Fibroblast of skin of scalp (primary cell): ENCODE measurements at regions not wholly inside any gene's neighbourhood (a gene's known extent, or its start where the extent isn't known, plus 50 kb on each side); places are given as distances from the start of the nearest gene placed in this dataset.
A peak's percentile ranks its signal among the peaks of the same experiment; 100 is the strongest.

Source experiments
- DNase-seq: peaks from one replicate; pipeline ENCODE4 v3.0.0-alpha.2; 2013

DNA sequence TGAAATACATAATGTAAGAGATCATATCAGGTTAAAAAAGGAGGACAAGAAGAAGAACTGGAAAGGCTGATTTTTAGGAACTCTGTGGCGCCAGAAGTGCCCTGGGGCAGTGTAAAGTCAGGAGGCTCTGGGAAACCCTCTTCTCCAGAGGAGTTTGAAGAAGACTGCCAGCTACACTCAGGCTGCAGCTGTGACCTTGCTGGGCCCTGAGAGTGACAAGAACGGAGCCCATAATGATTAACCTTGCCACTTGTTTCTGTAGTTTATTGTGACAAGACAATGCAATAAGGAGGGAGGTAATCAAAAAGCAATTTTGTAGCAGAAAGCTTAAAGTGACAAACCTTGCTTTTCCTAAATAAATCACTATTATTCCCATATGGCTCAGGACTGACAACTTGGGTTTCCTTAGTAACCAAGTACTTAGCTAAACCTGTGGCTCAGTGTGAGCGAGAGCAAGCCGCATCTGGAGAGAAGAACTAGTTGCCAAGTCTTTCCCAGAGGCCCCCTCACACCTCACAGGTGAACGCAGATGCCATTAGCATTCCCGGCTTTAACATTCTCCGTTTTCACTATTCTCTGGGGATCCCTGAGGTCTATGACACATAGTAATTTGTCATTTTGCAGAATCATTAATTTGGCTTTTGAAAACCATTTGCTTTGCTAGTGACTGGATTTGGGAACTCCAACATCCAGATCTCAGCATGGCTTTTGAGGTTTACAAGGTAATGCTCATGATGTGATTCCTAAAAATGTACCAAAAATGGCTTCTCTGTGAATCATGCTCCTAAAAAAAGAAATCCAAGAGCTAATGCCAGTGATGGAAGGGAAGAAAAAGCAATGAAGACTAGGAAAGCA is 115.9 kb downstream of the OMA1 start:
- peak; percentile 47 for DNase-seq

DNA sequence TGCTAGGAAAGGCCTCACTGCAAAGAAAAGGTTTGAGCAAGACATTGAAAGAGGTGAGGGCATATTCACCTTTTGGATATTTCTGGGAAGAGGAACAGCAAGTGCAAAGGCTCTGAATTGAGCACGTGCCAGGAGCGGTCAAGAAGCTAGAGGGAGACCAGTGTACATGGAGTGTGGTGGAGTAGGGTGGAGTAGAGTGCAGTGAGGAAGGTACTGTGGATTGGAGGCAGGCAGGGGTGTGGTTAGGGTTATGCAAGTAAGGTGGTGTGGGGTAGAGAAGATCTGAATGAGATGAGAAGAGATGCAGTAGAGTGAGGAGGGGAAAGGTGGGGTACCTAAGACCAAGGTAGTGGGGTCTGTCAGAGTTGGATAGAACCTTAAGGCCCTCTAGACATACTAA is 119.6 kb downstream of the OMA1 start:
- no peak for DNase-seq

DNA sequence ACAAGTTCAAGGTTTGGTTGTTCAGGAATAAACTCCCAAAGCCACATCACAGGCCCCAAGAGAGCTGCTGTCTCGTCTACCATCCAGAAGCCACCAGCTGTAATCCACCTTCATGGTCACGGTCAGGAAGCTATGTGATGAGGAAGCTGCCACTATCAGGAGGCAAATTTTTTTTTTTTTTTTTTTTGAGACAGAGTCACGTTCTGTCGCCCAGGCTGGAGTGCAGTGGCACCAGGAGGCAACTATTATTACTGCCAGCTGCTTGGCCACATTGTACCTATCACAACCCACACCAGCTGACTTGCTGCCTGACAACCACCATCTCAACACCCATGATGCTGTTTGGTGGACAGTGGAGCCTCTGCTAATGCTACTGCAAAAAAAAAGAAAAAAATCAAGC is 124.1 kb downstream of the OMA1 start:
- DNase-seq, result no peak

DNA sequence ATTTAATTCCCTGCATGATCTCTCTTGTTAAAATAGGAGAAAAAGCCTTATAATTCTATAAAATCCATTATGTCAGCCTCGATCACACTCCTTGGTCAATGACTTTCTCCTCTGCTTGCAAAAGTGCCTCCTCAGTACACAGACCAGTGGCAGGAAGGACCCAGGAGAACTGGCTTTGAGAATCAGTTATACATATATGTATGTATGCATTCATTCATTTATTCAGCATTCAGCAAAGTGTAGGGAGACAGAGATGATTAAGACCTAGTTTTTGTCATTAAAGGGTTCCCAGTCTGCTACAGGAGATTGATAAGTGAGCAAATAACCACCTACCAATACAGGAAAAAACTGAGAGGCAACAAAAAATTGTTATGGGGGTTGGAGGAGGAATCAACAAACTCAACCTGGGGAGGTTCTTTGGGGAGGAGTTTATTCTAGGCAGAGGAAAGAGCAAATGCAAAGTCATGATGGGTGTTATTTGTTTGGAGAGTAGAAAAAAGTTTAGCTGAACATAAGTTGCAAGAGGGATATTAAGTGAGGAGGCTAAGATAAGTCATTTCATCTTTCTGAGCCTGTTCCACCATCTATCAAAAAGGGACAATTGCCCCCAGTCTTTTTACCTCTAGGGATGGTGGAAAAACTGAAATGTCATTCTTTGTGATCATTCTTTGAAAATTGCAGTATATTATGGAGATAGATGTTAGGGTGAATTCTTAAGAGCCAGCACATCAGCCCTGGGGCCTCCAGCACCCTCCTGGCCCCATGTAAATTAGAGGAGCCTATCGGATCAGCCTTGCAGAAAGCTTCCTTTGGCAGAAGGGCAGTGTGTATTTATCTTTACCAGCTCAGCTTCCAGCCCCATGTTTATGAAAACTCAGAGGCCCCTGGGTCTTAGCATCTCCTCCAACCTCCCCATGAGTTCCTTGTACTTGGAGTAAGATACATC is 128.0 kb downstream of the OMA1 start:
- no peak for DNase-seq

DNA sequence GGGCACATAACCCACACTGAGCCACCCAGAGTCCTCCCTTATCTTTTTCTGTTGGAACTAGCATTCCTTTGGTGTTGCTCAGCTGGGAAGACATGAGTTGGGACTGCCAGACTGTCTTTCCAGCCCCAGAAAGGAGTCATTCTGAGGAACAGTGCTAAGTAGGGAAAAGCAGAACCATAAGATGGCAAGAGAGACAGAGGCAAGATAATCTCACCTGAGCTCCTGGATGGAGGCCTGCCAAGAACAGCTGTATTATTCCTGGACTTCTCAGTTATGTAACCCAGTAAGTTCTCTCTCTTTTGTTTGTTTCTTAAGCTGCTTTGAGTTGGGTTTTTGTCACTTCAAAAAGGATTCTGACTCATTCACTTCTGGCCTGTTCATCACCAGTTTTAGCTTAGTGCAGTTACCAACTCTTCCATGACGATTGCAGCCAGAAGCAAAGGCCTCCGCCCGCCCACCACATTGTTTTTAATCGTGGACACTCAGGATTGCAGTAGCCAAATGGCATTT is 134.4 kb downstream of the OMA1 start:
- DNase-seq, result peak; percentile 60

DNA sequence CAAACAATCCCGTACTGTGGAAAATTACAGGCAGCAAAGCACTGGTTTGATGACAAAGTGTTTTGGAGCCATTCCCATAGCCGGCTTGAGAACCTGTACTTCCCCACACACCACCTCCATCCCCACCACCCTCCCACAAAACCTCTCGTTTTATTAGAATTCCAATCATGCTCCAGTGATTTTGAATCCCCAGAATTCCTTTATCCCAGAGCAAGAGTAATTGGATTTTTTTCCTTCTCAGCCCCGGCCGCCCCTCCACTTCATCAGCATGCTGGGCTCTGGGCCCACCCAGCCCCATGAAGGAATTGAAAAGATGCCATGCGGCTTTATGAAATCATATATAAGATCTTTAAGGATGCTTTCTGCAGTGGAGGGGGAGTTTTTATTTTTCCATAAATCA is 136.6 kb downstream of the OMA1 start:
- DNase-seq, result peak; percentile 65

DNA sequence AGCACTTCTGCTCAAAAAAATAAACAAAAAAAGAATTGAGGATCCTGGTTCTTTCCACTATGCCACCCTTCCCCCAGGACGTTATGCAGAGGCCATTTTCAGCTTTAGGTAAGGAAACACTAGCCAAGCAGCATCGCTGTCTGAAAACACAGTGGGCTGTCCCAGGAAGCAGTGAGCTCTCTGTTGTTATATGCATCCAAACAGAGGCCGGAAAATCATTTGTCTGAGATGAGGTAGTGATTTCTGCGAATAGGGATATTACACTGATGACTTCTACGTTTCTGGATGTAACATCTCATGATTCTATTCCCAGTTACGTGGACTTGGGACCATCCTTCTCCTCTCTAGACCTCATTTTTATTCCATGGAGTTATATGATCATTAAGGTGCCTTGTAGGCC is 137.2 kb downstream of the OMA1 start:
- DNase-seq, result no peak

DNA sequence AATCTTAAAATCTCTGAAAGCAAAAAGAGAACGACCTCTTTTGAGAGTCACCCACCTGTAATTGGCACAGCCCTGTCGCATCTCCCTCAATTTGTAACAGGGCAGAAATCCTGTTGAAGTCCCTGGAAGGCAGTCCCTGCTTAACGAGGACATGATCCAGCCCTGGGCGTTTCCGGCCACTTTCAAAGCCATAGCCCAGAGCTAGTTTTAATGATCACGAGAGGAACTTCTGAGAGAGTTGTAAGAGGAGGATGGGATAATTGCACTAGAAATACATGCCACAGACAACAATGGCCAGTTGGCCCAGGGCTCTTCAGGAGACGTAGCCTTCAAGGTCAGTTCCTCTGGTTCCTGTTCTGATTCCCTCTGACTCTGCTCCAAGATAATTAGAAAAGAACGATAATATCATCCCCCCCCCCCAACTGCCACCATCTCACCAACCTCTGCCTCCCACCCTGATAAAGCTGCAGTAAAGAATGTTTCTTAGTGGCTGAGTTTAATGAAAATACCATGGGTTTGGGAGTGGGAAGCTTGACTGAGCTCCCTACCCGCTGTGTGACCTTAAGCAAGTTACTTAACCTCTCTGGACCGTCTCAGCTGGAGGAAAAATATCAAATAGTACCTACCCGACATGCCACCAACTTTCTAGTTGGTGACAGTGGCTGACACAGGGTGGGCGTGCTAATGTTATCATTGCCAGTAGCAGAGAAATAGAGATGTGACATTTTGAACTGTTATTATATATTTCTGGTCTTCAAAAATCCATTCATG is 140.0 kb downstream of the OMA1 start:
- DNase-seq, result no peak

DNA sequence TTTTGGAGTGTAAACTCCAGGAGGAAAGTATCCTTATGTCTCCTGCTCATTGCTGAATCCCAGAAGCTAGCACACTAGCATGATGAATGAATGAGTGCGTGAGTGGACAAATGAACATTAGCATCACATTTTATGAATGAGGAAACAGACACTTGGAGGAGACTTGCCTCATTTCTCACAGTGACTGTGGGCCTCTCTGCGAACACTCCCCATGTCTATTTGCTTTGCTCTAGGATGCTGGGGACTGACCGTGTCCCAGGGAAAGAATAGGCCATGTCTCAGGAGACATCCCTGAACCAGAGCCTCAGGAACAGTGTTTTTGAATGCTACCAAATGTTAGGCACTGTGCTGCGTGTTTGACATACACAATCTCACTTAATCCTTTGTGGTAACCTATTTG is 140.9 kb downstream of the OMA1 start:
- DNase-seq, result no peak

DNA sequence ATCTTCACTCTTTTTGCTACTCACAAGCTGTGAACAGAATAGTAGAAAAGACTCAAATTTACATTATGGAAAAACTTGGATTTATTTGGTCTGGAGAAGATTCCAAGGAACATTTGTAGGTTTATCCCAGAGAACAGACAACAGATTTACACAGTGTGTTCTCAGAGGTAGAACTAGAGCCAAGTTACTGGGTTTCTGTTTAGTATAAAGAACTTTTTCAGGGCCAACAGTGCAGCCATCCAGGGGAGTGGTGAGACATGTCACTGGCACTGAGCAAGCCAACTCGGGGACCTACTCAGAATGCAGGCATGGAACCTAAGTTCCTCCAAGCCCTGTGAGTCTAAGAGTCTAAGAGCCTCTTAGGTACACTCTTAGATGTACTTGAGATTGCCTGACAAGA is 142.6 kb downstream of the OMA1 start:
- DNase-seq, result no peak

DNA sequence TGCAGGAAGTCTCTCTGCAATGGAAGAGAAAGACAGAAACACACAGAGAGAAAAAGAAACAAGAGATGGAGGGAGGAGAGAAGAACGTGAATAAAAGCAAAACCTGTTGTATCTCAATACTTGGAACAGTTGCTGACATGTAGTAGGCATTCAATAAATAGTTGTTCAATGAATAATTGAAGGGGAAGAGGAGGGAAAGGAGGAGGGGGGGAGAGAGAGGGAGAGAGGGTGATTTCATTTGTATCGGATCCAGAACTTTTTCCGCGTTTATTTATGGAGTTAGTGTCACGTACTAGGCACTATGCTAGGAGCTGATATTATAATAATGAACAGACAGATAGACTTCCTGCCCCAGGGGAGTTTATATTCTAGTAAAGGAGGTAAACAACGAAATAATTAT is 144.1 kb downstream of the OMA1 start:
- peak; percentile 60 for DNase-seq

DNA sequence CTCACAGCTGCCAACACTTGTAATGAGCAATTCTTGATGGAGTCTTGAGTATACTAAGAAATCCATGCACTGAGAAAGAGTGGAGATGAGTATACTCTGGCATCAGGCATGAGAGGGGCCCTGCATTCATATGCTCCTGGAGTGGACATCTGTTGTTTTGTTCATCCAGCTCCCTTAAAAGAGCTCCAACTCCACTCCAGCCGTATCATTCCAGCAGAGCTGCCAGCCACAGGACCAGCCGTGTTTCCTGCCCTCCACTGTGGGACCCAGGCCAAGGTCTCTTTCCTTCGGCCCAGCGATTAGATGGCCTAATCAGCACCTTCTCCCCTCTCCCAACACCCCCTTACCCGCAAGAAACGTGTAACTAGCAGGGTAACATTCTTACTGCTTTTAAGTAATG is 144.5 kb downstream of the OMA1 start:
- no peak for DNase-seq

DNA sequence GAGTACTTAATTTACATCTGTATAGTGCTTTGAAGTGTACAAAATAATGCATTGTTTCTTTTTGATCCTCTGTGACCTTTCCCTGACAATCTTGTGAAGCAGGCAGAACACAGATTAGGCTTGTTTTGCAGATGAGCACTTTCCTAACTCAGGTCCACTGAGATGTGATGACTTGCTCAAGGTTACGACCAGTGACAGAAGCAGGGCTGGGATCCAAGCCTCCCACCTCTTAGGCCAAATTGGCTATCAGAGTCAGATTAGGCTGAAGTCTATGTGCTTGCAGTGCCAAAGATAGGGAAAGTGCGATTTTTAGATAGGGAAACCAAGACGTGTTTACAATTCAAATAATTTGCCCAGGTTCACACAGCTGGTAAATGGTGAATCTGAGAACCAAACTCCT is 147.3 kb downstream of the OMA1 start:
- DNase-seq, result no peak

DNA sequence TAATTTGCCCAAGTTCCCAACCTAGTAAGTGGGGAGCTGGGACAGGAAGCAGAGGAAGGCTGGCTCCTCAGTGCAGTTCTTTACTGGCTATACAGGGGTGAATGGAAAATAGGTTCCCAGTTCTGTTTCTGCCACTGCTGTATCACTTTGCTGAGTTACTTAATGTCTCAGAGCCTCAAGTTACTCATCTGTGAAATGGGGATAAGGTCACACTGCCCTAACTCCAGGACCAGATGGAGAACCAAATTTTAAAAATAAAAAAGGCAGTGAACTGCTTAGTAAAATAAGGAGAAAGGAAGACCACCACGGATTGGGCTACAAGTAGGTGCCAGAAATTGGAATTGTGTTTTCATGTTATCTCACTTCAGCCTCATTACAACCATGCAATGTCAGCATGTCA is 147.8 kb downstream of the OMA1 start:
- no peak for DNase-seq

DNA sequence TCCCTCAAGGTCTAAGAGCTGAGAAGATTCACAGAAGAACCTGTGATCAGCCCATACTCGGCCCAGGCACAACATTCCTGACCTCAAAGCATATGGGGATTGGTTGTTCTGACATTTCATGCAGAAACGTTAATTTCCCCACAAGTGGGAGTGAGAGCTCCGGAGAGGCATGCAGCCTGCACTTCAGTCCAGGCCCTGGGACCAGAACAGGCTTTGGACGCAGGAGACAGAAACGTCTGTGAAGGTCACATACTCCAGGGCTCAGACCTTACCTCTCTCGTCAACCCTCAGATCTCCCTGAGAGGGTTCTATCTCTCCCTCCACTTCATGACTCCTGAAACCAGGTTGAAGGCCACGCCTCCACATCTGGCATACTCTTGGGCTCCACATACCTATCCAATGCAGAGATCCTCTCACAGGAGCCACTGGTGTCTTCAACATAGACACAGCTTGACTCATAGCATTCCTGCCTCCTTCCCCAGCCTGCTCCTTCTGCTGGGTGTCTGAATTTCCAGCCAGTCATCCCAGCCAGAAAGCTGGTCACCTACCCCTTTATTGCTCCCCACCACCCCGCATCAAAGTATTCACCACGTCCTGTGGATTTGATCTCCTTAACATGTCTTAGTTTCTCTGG is 149.2 kb downstream of the OMA1 start:
- DNase-seq, result peak; percentile 86

DNA sequence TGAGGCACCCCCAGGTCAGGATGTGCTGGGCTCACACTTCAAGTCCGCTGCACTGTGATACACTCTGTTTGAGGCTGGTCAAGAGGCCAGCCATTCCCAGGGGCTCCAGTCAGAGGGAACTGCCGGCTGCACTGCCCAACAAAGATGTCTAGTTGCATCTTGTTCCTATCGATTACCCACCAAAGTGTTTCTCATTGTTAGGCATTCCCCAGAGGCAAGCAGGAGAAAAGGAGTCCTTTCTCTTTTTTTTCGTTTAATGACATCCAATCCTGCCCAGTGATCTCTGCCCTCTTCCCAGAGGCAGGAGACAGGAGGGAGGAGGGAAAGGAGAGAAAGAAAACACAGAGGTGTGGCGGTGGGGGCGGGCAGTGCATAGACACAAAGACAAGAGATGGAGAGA is 150.4 kb downstream of the OMA1 start:
- no peak for DNase-seq

DNA sequence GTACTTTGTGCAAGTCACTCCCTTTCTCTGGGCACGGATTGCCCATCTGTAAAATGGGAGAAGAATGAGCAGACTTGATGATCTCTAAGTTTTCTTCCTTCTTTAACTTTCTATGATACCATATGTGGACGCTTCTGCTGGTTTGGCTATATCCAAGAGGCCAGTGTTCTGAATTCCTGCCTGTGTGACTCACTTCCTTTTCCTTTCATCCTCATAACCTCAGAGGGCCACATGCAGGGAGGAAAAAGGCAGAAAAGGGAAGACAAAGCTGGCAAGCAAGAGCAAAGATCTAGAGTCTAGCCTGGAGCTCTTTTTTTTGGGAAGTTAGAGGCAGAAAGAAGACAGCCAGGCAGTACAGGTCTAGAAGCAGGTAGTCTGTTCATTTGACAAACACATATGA is 151.2 kb downstream of the OMA1 start:
- peak; percentile 92 for DNase-seq

DNA sequence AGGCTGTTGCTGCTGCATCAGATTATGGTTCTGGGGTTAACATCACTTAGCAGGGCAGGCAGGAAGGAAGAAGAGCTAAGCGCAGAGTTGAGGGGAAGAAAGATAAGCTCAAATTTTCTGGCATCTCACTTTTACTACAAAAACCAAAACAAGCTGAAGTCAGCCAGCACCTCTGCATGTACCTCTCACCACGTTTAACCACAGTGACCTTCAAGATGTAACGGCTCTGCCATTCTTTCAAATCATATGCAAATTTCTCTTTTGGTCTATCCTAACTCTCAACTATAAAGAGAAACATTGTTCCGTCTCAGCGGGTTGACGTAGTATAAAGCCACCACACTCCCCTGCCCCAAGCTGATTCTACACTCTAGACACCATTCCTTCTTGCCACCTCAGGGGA is 154.4 kb downstream of the OMA1 start:
- no peak for DNase-seq

DNA sequence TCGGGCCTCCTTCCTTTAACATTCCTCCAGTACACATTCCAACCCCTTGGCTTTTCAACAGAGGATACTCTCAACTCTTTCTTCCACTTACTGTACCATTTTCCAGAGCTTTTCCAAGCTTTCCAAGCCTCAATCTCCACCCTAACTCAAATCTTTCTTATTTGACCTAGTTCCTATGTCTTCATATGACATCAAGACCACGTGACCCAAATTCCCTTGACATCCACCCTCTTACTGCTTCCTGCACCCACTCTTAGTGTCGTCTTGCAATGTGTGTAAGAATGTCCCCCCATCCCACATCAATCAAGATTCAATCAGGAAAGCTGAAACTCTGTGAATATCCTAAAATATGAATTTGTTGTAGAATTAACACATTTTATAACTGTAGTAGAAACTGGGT is 155.0 kb downstream of the OMA1 start:
- no peak for DNase-seq

DNA sequence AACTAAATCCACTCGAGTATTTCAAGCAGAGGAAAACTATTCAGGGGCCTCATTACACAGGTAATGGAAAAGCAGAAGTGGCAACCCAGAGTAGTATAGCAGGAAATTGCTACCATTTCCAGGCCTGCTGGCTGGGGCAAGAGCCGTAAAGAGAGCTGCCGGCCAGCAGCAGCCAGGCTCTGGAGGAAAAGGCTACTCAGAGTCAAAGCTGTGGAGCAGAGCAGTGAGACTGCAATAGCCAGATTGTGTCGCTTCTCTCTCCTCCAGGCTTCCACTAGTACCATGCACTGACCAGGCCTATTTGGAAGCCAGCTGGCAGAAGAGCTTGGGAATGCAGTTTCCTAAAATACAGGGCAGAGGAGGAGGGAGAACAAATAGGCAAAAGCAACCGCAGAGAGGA is 155.5 kb downstream of the OMA1 start:
- DNase-seq, result no peak

DNA sequence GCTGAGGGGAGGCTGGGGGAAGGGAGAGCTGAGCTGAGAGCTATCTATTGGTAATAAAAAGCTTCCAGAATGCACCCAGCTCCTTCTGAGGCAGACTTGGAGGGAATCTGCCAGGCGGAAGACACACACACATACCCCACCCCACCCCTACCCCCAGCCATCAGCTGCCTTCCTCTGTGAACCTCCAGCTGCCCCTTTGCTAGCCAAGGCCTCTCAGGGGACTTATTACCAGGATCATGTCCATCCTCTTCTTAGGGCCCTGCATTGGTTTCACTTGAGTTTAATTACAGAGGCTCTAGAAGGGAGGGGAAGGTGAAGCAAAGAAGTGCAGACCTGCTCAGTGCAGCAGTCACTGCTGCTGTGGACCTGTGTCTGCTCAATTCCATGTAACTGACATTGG is 156.4 kb downstream of the OMA1 start:
- DNase-seq, result no peak

DNA sequence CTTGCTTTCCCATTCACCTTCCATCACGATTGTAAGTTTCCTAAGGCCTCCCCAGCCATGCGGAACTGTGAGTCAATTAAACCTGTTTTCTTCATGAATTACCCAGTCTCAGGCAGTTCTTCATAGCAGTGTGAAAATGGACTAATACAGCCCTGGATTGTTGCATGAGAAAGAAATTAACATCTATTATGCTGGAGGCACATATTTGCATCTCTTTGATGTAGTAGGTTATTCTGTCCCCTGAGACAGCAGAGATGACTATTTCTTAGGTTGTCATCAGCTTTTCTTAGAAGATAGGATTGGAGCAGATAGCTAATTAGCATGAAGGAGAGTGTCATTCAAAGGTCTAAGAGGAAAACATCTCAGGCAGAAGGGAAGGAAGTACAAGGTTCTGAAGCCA is 166.2 kb downstream of the OMA1 start:
- no peak for DNase-seq
